ENCODE measurements at regions not wholly inside any gene's neighbourhood (a gene's known extent, or its start where the extent isn't known, plus 50 kb on each side); places are given as distances from the start of the nearest gene placed in this dataset.

DNA sequence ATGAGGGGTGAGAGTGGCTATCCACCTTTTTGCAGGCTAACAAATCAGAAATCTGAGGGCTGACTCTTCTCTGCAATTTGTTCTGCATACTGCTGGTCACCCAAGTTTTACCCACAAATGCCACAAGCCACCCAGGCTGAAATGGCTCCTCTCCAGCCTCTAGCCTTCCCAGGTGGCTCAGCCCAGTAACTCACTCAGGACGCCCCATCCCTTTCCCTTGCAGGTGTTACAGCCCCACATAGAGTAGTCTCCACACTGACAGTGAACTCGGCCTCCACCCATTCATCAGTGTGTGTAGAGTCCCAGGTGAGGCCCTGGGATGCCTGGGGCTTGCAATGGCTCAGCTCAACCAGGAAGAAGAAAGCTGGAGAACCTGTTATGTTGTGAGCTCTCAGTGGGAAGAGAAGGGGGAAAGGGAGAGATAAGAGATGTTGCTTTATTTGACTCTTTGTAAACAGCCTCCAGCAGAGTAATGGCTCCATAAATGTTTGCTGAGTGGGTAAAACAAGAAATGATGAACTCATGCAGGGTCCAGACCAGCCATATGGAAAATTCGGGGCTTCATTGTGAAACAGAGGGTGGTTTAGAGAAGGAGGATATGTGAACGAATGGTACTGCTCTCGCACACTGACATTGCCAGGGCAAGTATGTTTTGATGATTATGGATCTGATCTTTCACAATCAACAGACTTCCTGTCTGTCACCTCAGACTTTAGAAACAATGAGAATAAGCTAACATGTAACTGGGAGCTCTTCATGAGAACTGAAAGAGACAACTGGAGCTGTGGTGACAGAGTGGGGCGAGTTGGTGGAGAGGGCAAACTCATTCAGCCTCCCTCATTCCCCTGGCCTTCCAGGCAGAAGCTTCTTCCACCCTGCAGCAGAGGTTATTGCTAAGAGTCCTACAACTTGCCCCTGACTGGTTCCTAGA lies 74.2 kb upstream of the RFC3 start:
- TF ChIP-seq SIN3A (IDR thresholded peaks at IDR 0.05; ENCODE audit: borderline replicate concordance, insufficient read depth, low read depth, low read length): no peak
- TF ChIP-seq CTCF (IDR thresholded peaks at IDR 0.05): no peak
- TF ChIP-seq POLR2AphosphoS5 (IDR thresholded peaks at IDR 0.05; ENCODE audit: low read depth, low read length): no peak
- TF ChIP-seq, protein P1, sequence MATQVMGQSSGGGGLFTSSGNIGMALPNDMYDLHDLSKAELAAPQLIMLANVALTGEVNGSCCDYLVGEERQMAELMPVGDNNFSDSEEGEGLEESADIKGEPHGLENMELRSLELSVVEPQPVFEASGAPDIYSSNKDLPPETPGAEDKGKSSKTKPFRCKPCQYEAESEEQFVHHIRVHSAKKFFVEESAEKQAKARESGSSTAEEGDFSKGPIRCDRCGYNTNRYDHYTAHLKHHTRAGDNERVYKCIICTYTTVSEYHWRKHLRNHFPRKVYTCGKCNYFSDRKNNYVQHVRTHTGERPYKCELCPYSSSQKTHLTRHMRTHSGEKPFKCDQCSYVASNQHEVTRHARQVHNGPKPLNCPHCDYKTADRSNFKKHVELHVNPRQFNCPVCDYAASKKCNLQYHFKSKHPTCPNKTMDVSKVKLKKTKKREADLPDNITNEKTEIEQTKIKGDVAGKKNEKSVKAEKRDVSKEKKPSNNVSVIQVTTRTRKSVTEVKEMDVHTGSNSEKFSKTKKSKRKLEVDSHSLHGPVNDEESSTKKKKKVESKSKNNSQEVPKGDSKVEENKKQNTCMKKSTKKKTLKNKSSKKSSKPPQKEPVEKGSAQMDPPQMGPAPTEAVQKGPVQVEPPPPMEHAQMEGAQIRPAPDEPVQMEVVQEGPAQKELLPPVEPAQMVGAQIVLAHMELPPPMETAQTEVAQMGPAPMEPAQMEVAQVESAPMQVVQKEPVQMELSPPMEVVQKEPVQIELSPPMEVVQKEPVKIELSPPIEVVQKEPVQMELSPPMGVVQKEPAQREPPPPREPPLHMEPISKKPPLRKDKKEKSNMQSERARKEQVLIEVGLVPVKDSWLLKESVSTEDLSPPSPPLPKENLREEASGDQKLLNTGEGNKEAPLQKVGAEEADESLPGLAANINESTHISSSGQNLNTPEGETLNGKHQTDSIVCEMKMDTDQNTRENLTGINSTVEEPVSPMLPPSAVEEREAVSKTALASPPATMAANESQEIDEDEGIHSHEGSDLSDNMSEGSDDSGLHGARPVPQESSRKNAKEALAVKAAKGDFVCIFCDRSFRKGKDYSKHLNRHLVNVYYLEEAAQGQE (IDR thresholded peaks at IDR 0.05; ENCODE audit: insufficient read depth in 1 of 2, low read depth in 2 of 2, low read length in 1 of 2): no peak
- no peak for TF ChIP-seq TCF7L2 (IDR thresholded peaks at IDR 0.05; ENCODE audit: low read depth, low read length)

Measured in Panc1 (cell line).